Ishikawa (cell line): ENCODE measurements at regions not wholly inside any gene's neighbourhood (a gene's known extent, or its start where the extent isn't known, plus 50 kb on each side); places are given as distances from the start of the nearest gene placed in this dataset.

Experiments
- CEBPB ChIP-seq: IDR thresholded peaks from 2 replicates; pipeline ENCODE4 v1.6.1; 2012
- CREB1 ChIP-seq: IDR thresholded peaks from 2 replicates; pipeline ENCODE4 v1.6.1; 2012; ENCODE audit warnings: low read depth
- EGR1 ChIP-seq: IDR thresholded peaks from 2 replicates; pipeline ENCODE4 v1.6.1; 2012
- EP300 ChIP-seq: IDR thresholded peaks from 2 replicates; pipeline ENCODE4 v1.6.1; 2012; ENCODE audit warnings: borderline replicate concordance
- NFIC ChIP-seq: IDR thresholded peaks from 2 replicates; pipeline ENCODE4 v1.6.1; 2012
- RAD21 ChIP-seq: IDR thresholded peaks from 2 replicates; pipeline ENCODE4 v1.6.1; 2012; ENCODE audit warnings: low read depth
- TAF1 ChIP-seq: IDR thresholded peaks from 2 replicates; pipeline ENCODE4 v1.6.1; 2012; ENCODE audit warnings: low read depth, mild to moderate bottlenecking
- TCF12 ChIP-seq: IDR thresholded peaks from 2 replicates; pipeline ENCODE4 v1.6.1; 2012; ENCODE audit warnings: low read depth
- TEAD4 ChIP-seq: IDR thresholded peaks from 2 replicates; pipeline ENCODE4 v1.6.1; 2012
- USF1 ChIP-seq: IDR thresholded peaks from 2 replicates; pipeline ENCODE4 v1.6.1; 2012
- YY1 ChIP-seq: IDR thresholded peaks from 2 replicates; pipeline ENCODE4 v1.6.1; 2012; ENCODE audit warnings: low read depth
- ZBTB7A ChIP-seq: IDR thresholded peaks from 2 replicates; pipeline ENCODE4 v1.6.1; 2012; ENCODE audit warnings: low read depth
- TF ChIP-seq, protein P1 (sequence below): IDR thresholded peaks from 2 replicates; pipeline ENCODE4 v1.6.1; 2012; ENCODE audit warnings: low read depth, mild to moderate bottlenecking

DNA sequence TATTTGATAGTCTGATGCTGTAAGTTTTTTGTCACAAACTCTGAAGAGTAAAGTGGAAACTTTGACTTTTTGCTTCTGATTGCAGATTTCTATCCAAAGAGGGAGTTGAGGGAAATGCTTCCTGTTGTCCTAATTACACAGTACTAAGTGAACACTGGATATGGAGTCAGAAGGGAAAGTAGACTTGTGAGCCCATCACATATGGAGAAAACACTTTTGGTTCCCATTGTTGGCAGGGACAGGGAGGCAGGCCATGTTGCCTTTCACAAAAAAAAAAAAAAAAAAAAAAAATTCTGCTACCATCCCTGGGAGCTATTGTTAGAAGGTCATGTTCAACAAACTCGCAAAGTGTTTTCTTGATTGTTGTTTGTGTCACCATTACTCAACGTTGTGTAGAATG, 144.3 kb downstream of the RPIA start:
- TF ChIP-seq, protein P1, sequence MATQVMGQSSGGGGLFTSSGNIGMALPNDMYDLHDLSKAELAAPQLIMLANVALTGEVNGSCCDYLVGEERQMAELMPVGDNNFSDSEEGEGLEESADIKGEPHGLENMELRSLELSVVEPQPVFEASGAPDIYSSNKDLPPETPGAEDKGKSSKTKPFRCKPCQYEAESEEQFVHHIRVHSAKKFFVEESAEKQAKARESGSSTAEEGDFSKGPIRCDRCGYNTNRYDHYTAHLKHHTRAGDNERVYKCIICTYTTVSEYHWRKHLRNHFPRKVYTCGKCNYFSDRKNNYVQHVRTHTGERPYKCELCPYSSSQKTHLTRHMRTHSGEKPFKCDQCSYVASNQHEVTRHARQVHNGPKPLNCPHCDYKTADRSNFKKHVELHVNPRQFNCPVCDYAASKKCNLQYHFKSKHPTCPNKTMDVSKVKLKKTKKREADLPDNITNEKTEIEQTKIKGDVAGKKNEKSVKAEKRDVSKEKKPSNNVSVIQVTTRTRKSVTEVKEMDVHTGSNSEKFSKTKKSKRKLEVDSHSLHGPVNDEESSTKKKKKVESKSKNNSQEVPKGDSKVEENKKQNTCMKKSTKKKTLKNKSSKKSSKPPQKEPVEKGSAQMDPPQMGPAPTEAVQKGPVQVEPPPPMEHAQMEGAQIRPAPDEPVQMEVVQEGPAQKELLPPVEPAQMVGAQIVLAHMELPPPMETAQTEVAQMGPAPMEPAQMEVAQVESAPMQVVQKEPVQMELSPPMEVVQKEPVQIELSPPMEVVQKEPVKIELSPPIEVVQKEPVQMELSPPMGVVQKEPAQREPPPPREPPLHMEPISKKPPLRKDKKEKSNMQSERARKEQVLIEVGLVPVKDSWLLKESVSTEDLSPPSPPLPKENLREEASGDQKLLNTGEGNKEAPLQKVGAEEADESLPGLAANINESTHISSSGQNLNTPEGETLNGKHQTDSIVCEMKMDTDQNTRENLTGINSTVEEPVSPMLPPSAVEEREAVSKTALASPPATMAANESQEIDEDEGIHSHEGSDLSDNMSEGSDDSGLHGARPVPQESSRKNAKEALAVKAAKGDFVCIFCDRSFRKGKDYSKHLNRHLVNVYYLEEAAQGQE = no peak
- no peak for TF ChIP-seq TCF12
- no peak for TF ChIP-seq TAF1
- no peak for TF ChIP-seq CEBPB
- TF ChIP-seq USF1 = no peak
- no peak for TF ChIP-seq EP300
- TF ChIP-seq ZBTB7A = no peak
- TF ChIP-seq YY1 = no peak
- TF ChIP-seq NFIC = no peak
- no peak for TF ChIP-seq EGR1
- no peak for TF ChIP-seq RAD21
- TF ChIP-seq CREB1 = no peak
- TF ChIP-seq TEAD4 = no peak
